Right lobe of liver (tissue), 6 donors: ENCODE measurements at regions not wholly inside any gene's neighbourhood (a gene's known extent, or its start where the extent isn't known, plus 50 kb on each side); places are given as distances from the start of the nearest gene placed in this dataset.

ENCODE experiments used
- ATAC-seq, 4 donors: fragments of 200-7000 bp; cut with Tn5 transposase; one replicate each; pipeline ENCODE4 v1.9.1; 2020; ENCODE audit warnings: mild to moderate bottlenecking in 4 of 4, moderate library complexity in 4 of 4
- DNase-seq, 3 donors: peaks; one replicate each; pipeline ENCODE4 v3.0.0-alpha.2; 2020
- H3K27ac ChIP-seq, 3 donors: fragments of 200-600 bp; one replicate each; pipeline ENCODE4 v1.8.0; 2022
- H3K27me3 ChIP-seq, 2 donors: fragments of 200-600 bp; one replicate each; pipeline ENCODE4 v1.8.0; 2022
- H3K36me3 ChIP-seq, 4 donors: fragments of 200-600 bp; sonication (generic) in 1 of 4; one replicate each; pipeline versions ENCODE4 v1.5.1 to v1.8.0; 2017 to 2022; ENCODE audit warnings: control low read depth in 1 of 4
- H3K4me1 ChIP-seq, 4 donors: fragments of 200-600 bp; sonication (generic) in 1 of 4; one replicate each; pipeline versions ENCODE4 v1.5.1 to v1.8.0; 2017 to 2022; ENCODE audit warnings: control low read depth in 1 of 4
- H3K4me3 ChIP-seq, 3 donors: fragments of 200-600 bp; one replicate each; pipeline ENCODE4 v1.8.0; 2022
- H3K9me3 ChIP-seq, 4 donors: fragments of 200-600 bp; sonication (generic) in 1 of 4; one replicate each; pipeline versions ENCODE4 v1.5.1 to v1.8.0; 2017 to 2022; ENCODE audit warnings: control low read depth in 1 of 4
- POLR2A ChIP-seq: fragments of 450-650 bp; IDR thresholded peaks from one replicate; pipeline ENCODE4 v1.6.1; 2017; ENCODE audit warnings: antibody characterized with exemption, mild to moderate bottlenecking
- WGBS: methylation state at CpG from one replicate; pipeline ENCODE4 v1.1.6; 2018; ENCODE audit warnings: low coverage, low lambda C conversion rate; ENCODE audit not compliant: insufficient coverage; ENCODE audit errors: missing lambda C conversion rate; 5-methylcytosine and 5-hydroxymethylcytosine counted together
- intact Hi-C, 2 donors: fragments of 100-400 bp; cut with DNase I; formaldehyde crosslinking; loops; one replicate each; pipeline versions ENCODE4 v1.11.2 to v1.14.1; 2022
- TF ChIP-seq, protein P1 (sequence below), 4 donors: fragments of 200-600 bp in 3 of 4; fragments of 450-650 bp in 1 of 4; IDR thresholded peaks; one replicate each; pipeline versions ENCODE4 v1.5.1 to v1.8.0; 2016 to 2022; ENCODE audit warnings: antibody characterized with exemption in 4 of 4, mild to moderate bottlenecking in 2 of 4
- donor health status: DM: no; HTN: yes; CAD: no.
- donor health status: DM: no; HTN: no; CAD: no.
- donor health status: DM: no; HTN: no; CAD: no.
- donor health status: DM: no; HTN: yes; CAD: no.
- donor health status: DM: no; HTN: yes; CAD: no.

DNA sequence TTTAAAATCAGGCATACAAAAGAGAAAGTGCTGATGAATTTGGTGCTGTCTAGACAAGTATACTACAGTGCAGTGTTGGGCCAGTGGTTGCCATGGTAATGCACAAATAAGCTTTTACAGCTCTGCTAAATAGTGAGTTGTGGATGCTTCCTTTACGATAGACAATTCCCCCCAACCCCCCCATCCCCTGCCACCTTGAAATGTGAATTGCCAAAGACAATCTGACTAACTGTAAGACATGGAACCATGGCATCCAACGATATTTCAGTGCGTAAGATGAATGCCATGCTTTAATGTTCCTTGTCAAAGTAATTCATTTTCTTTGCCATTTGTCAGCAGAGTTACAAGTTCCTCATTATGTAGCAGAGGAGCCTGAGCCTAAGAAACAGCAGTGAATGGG lies 91.5 kb upstream of the NREP start:
- Histone ChIP-seq H3K27ac (no peak overlapping the region), H3K4me3 (no peak overlapping the region), H3K36me3 (no peaks in the 10 kb centered on the region), H3K9me3 (no peaks in the 10 kb centered on the region), H3K4me1 (no peaks in the 10 kb centered on the region), H3K27me3 (no peaks in the 10 kb centered on the region)
- intact Hi-C loops, result no loop called here
- 81% methylated on average over 3 of the region's 3 CpGs for WGBS
- no peak for DNase-seq
- no peak for TF ChIP-seq POLR2A
- TF ChIP-seq, protein P1, sequence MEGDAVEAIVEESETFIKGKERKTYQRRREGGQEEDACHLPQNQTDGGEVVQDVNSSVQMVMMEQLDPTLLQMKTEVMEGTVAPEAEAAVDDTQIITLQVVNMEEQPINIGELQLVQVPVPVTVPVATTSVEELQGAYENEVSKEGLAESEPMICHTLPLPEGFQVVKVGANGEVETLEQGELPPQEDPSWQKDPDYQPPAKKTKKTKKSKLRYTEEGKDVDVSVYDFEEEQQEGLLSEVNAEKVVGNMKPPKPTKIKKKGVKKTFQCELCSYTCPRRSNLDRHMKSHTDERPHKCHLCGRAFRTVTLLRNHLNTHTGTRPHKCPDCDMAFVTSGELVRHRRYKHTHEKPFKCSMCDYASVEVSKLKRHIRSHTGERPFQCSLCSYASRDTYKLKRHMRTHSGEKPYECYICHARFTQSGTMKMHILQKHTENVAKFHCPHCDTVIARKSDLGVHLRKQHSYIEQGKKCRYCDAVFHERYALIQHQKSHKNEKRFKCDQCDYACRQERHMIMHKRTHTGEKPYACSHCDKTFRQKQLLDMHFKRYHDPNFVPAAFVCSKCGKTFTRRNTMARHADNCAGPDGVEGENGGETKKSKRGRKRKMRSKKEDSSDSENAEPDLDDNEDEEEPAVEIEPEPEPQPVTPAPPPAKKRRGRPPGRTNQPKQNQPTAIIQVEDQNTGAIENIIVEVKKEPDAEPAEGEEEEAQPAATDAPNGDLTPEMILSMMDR (IDR thresholded peaks at IDR 0.05), result no peak
- no peak for ATAC-seq

DNA sequence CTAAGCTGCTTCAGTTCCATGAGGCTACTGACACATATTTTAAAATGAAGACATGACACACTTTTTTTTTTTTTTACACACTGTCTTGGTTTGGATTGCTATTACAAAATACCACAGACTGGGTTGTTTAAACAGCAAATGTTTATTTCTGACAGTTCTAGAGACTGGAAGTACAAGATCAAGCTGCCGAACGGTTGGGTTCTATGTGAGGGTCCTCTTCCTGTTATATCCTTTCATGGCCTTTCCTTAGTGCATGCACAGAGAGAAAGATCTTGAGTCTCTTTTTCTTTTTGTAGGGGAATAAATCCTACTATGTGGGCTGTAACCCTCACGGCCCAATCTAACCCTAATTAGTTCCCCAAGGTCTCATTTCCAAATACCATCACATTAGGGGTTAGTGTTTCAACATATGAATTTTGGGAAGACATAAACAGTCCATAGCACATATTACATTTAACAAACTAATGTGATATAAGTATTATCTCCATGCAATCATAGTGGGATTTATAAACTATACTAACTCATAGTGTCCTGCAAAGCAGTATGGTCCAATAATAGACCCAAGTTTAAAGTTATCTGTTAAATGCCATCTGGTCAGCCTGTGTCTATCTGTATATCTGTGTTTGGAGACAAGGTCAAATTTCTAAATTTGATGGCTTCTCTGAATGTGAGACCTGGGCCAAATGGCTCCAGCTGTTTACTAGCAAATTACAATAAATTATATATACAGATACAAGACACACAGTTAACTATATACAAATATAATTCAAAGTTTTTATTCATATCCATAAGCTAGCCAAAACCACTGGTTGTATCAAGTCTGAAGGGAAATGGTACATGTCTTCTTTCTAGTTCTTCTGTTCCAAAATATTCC lies 90.3 kb upstream of the NREP start:
- intact Hi-C loops, result no loop called here
- H3K4me1 ChIP-seq, result no peaks in the 10 kb centered on the region
- H3K36me3 ChIP-seq, result no peaks in the 10 kb centered on the region
- DNase-seq (no peak), ATAC-seq (no peak)
- H3K27me3 ChIP-seq, result no peaks in the 10 kb centered on the region
- no peaks in the 10 kb centered on the region for H3K9me3 ChIP-seq
- H3K4me3 ChIP-seq, result no peak overlapping the region
- H3K27ac ChIP-seq, result no peak overlapping the region
- WGBS, result 63% methylated on average over 3 of the region's 3 CpGs
- TF ChIP-seq, protein P1 (IDR thresholded peaks at IDR 0.05), result no peak
- no peak for TF ChIP-seq POLR2A

DNA sequence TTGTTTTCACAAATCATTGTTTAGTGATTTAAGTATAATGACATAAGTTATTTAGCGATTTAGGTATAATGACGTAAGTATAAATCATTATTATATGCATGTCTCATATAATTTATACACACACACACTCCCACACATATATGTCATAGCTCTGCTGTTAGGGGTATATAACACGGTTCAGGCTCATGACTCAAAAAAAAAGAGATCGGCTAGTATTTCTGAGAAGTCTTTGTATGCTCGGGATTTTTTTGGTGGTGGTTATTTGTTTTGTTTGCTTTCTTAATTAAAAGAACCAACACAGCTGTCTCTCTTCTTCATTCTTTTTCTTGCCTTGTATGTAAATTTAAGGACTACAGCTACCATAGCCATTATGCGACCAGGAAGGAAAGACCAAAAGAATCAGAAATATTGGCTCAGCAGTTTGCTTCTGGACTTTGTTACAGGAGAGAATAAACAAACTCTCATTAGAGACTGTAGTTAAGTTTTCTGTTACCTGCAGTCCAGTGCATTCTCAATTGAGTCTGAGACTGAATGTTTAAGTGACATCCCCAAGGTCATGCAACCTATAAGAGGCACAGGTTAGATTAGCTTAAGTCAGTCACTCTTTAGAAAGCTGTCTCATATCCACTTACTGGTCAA lies 83.2 kb upstream of the NREP start:
- peak; percentile 66 to 92 (median 82) for ATAC-seq

DNA sequence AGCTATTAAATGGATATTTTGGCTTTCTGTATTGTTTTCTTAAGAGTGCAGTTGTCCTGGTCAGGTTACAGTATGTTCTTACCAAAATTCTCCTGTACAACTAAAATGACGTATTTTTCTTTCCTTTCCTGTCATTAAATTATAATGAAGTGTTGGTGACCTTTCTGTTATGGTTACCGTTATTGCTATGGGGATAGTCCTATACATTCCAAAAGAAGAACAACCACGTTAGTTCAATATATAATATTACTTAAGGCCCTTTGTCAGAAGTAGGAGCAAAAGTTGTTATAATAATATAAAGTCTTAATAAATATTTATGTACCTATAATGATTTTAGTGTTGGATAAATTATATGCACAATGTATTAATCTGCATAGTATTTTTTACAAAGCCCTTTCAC lies 82.4 kb upstream of the NREP start:
- no peak overlapping the region for H3K4me3 ChIP-seq
- intact Hi-C loops, result no loop called here
- no peak for DNase-seq
- 84% methylated on average over 3 of the region's 3 CpGs for WGBS
- no peaks in the 10 kb centered on the region for H3K27me3 ChIP-seq
- H3K9me3 ChIP-seq, result no peaks in the 10 kb centered on the region
- ATAC-seq, result no peak
- H3K4me1 ChIP-seq, result peaks cover 0 to 6% (median 0%) of the 10 kb centered on the region in 4 donors
- H3K36me3 ChIP-seq, result no peaks in the 10 kb centered on the region
- H3K27ac ChIP-seq, result no peak overlapping the region
- TF ChIP-seq, protein P1 (IDR thresholded peaks at IDR 0.05), result no peak
- TF ChIP-seq POLR2A, result no peak

More for the DNA sequence above, 83.2 kb upstream of the NREP start:
- H3K27me3 ChIP-seq, result no peaks in the 10 kb centered on the region
- H3K9me3 ChIP-seq, result no peaks in the 10 kb centered on the region
- intact Hi-C loops, result no loop called here
- TF ChIP-seq POLR2A, result no peak
- TF ChIP-seq, protein P1 (IDR thresholded peaks at IDR 0.05), result no peak
- H3K4me1 ChIP-seq, result peaks cover 0 to 6% (median 0%) of the 10 kb centered on the region in 4 donors
- H3K36me3 ChIP-seq, result no peaks in the 10 kb centered on the region
- no peak overlapping the region for H3K4me3 ChIP-seq
- DNase-seq, result no peak
- WGBS, result 64% methylated on average over 6 of the region's 6 CpGs
- H3K27ac ChIP-seq, result no peak overlapping the region
